SIG-M5 treated with dmso at 0.1 percent for 504 hours (cell line): ENCODE measurements at regions not wholly inside any gene's neighbourhood (a gene's known extent, or its start where the extent isn't known, plus 50 kb on each side); places are given as distances from the start of the nearest gene placed in this dataset.
A peak's percentile ranks its signal among the peaks of the same experiment; 100 is the strongest.
"Not testable (repeated sequence)": the region's sequence is repeated elsewhere in the genome, so short reads cannot be mapped to it uniquely, and the experiment has no call there.

Source experiments
- DNase-seq: peaks from one replicate; lab custom pipeline; 2025; ENCODE audit not compliant: unreplicated experiment; lab: John Stamatoyannopoulos, UW

GRCh38 chr12:74595696-74596095 lies 58.1 kb downstream of the ATXN7L3B start:
- DNase-seq, result no peak

GRCh38 chr12:74598819-74599218 lies 61.2 kb downstream of the ATXN7L3B start:
- DNase-seq, result no peak

DNA sequence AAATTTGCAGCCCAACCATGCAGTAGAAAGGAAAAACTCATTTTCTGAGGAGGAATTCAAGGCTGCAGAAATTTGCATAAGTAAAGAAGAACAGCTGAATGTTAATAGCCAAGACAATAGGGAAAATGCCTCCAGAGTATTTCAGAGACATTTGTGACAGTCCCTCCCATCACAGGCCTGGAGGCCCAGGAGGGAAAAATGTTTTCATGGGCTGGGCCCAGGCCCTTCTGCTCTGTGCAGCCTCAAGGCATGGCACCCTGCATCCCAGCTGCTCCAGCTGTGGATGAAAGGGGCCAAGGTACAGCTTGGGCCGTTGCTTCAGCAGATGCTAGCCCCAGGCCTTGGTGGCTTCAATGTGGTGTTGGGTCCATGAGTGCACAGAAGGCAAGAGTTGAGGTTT lies 62.3 kb downstream of the ATXN7L3B start:
- DNase-seq, result no peak

GRCh38 chr12:74600817-74601216 lies 63.2 kb downstream of the ATXN7L3B start:
- not testable (repeated sequence) for DNase-seq

- no peak for DNase-seq
Measured at GRCh38 chr12:74602881-74603672, 65.4 kb downstream of the ATXN7L3B start.

- no peak for DNase-seq
Measured at GRCh38 chr12:74608231-74608775, 70.7 kb downstream of the ATXN7L3B start.

DNA sequence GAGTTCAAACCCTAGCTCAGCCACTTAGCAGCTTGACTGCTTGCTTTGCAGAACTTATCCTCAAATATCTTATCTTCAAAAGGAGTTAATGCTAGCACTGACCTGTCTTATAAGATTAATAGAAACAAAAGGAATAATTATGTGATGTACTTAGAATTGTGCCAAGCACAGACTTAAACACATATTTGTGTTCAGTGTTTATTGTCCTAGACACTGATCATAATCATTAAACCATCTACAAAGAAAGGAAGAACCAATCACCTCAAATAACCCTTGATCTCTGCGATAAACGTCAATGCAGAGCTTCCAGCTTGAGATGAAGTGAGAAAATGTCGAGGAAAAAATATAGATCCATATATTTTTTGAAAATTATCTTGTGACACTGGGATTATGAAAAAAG lies 73.1 kb downstream of the ATXN7L3B start:
- DNase-seq, result no peak

- DNase-seq, result no peak
Measured at GRCh38 chr12:74614426-74614825, 76.8 kb downstream of the ATXN7L3B start.

DNA sequence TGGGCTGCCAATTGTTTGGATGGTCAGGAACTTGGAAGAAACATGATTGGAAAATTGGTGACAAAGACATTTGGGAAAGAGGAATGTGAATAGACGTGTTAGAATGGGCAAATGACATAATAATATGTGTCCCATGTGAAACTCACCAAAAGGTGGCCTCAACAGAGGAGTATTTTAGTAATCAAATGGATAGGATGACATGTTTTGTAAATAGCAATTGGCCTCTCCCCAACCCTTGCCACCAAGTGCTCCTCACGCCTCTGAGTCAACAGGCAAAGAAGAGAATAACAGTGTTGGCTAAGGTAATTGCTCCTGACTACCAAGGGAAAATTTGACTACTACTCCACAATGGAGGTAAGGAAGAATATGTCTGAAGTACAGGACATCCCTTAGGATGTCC lies 81.4 kb downstream of the ATXN7L3B start:
- no peak for DNase-seq

- DNase-seq, result no peak
Measured at GRCh38 chr12:74619884-74620283, 82.2 kb downstream of the ATXN7L3B start.

DNA sequence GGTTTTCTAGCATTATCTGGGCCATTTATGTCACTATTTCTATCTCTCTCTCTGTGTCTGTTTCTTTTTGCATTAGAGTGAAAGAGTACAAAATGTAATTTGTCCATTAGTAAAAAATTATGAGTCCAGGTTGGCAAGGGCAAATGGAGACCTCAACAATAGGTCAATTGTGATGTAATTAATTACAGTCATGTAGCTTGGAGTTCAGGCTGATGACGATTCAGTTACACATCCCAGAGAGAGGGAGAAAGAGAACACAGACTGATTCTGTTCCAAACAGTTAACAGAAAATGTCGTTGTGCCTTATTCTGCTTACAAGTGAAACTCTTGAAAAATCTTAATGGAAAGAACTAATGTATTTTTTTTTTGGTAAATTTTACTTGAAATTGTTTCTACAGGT lies 83.3 kb downstream of the ATXN7L3B start:
- DNase-seq, result no peak

GRCh38 chr12:74624201-74624600 lies 86.6 kb downstream of the ATXN7L3B start:
- no peak for DNase-seq

DNA sequence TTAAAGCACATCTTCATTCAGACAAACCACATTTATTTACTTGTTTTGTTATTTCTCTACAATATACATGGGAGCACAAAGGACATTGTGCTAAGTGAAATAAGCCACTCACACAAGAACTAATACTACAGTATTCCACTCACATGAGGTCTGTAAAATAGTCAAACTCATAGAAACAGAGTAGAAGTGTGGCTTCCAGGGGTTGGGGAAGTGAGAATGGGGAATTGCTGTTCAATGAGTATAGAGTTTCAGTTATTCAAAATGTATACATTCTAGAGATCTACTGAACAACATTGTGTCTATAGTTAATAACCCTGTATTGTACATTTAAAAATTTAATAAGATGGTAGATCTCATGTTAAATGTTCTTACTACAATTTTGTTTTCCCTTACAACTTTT lies 88.8 kb downstream of the ATXN7L3B start:
- no peak for DNase-seq

DNA sequence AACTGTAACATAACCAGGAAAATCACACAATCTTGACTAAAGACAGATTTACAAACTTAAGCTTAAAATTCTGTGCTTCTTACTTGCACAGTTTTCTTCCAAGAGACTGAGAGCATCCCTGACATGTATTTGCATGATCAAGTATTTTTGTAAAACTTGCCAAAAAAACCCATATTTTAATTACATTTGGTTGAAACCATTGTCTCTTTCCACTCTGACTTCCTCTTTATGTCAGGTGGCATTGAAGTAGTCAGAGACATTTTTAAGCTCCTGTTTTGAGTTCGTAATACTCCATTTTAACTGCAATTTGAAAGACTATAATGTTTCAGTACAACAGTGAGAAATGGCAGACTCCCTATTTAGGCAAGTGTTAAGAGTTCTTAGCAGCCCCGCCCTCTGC lies 103.6 kb downstream of the ATXN7L3B start:
- no peak for DNase-seq

DNA sequence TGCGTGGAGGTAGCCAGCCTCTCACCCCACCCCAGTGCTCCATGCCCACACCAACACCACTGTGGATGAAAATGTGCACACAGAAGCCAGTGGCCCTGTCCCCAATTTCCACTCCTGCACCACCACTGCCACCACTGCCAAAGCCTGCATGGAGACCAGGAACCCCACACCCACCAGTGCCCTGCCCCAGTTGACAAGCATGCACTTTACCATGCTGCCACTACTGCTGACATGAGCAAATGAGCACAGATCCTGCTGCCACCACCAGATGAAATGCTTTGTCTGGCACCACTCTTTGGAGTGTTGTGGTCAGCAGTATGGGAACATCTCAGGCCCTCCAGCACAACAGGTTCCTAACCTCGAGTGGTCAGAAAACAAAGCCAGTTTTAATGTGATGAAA lies 104.1 kb downstream of the ATXN7L3B start:
- no peak for DNase-seq

DNA sequence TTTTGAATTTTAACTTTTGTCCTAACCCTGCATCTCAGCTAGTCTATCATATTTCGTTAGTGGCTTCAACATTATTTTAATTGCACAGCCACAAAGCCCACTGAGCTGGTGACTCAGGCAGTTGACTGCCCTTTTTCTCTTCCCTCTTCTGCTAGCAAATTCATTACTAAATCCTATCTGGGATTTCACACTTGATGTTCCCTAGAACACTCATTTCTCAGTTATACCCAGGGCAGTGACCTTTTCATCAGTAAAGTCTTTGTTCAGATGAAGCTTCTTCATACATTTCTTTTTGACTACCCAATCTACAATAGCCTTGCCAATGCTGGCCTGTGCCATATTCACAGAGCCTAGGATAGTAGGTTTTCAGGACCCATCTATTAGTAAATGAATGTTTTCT lies 107.0 kb downstream of the ATXN7L3B start:
- DNase-seq, result no peak

DNA sequence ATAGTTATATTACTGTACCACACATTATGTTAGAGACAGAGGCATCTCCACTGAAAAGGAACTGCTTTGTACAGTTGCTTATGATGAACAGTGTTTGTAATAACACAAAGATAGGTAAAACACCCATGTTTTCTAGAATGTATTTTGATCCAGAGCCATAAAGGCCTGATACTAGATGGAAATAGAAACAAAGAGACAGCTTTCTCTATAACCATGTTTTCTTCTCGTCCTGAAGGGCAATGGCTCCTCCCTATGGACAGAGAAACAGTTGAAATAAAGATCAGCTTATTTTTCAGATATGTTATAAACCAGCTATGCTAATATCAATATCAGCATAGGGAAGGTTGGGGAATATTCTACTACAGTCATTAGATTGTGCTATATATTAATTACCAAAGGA lies 109.2 kb downstream of the ATXN7L3B start:
- DNase-seq, result peak; percentile 22

- DNase-seq, result no peak
Measured at GRCh38 chr12:74647256-74647655, 109.6 kb downstream of the ATXN7L3B start.

DNA sequence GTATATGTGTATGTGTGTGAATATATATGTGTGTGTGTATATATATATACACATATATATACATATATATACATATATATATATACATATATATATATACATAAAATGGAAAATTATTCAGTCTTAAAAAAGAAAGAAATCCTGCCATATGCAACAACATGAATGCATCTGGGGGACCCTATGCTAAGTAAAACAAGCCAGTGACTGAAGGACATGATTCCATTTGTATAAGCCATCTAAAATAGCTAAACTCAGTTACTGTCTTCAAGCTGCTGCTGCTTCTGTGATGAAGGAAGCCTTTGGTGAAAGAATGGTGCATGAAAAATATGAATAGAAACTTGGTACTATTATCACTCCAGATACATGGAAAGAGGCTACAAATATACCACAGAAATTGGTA lies 118.6 kb downstream of the ATXN7L3B start:
- no peak for DNase-seq

DNA sequence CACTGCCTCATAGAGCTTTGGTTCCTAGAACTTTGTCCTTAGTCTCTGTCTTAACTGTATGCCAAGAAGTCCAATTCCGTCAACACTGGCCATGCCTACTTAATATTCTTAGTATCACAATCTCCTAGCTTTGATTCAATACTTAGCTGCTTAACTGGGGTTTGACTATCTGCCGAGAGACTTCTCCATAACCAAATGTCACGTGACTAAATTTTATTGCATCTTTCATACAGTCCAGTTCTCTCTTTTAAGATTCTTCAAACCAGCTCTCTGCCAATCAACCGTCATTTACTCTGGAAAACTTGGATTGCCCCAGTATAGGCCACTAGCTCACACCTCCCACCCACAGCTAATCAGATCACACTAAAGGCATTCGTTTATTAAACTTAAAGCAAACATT lies 122.8 kb downstream of the ATXN7L3B start:
- no peak for DNase-seq

DNA sequence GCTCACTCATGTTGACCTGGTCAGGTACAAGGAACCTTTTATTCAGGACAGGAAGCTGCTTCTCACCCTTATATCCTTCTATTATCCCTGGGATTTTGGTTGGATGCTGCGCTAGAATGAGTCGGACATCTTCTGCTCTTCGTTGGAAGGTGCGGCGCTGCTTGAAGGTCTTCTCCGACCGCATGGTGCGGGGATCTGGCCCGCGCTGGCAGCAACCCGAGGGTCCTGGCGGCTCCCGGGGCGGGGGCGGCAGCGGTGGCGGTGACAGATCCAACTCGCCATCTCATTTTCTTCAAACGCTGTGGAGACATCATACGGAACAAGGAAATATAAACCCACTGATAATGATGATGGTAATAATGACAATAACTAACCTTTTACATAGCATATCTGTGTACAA lies 126.3 kb downstream of the ATXN7L3B start:
- no peak for DNase-seq

GRCh38 chr12:74665690-74666089 lies 128.1 kb downstream of the ATXN7L3B start:
- no peak for DNase-seq

DNA sequence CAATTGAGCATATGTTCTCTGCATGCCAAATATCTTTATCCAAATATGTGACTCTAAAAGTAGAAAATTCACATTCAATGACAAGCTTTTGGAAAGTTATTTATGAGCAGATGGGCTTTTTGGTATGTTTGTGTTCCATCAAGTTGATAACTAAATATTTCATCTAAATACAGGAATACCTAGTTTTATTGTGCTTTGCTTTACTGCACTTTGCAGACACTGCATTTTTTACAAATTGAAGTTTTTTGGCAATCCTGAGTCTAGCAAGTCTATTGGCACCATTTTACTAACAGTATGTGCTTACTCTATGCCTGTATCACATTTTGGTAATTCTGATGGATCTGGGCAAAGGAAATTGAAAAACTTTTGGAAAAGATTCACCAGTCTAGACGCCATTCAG lies 133.8 kb downstream of the ATXN7L3B start:
- DNase-seq, result no peak
